GM23338 (cell line): ENCODE measurements at regions not wholly inside any gene's neighbourhood (a gene's known extent, or its start where the extent isn't known, plus 50 kb on each side); places are given as distances from the start of the nearest gene placed in this dataset.

Experiments
- ATAC-seq: fragments of 200-7000 bp; cut with Tn5 transposase; 3 replicates; pipeline ENCODE4 v1.9.1; 2020
- DNase-seq: peaks from one replicate; pipeline ENCODE4 v3.0.0-alpha.2; 2015; ENCODE audit warnings: low spot score
- H2AFZ ChIP-seq: fragments of 200-600 bp; sonication (generic); 2 replicates; pipeline ENCODE4 v1.8.0; 2016; ENCODE audit warnings: antibody characterized with exemption, mild to moderate bottlenecking, moderate library complexity
- H3F3A ChIP-seq: fragments of 200-600 bp; sonication (generic); replicated peaks from 2 replicates; pipeline ENCODE4 v1.8.0; 2017; ENCODE audit warnings: antibody characterized with exemption, mixed run types, low read depth
- H3K27ac ChIP-seq: fragments of 200-600 bp; sonication (generic); 2 replicates; pipeline ENCODE4 v1.6.1; 2016; ENCODE audit warnings: low read depth
- H3K27me3 ChIP-seq: fragments of 200-600 bp; sonication (generic); 2 replicates; pipeline ENCODE4 v1.8.0; 2016; ENCODE audit warnings: mild to moderate bottlenecking, mixed run types, moderate library complexity; ENCODE audit not compliant: insufficient read depth
- H3K36me3 ChIP-seq: fragments of 200-600 bp; sonication (generic); 2 replicates; pipeline ENCODE4 v1.8.0; 2016; ENCODE audit warnings: mild to moderate bottlenecking; ENCODE audit not compliant: insufficient read depth
- H3K4me1 ChIP-seq: fragments of 200-600 bp; sonication (generic); 2 replicates; pipeline ENCODE4 v1.8.0; 2016; ENCODE audit warnings: mild to moderate bottlenecking, moderate library complexity; ENCODE audit not compliant: insufficient read depth
- H3K4me2 ChIP-seq: fragments of 200-600 bp; sonication (generic); 2 replicates; pipeline ENCODE4 v1.7.1; 2017; ENCODE audit warnings: mixed run types
- H3K4me3 ChIP-seq: fragments of 200-600 bp; sonication (generic); 2 replicates; pipeline ENCODE4 v1.6.1; 2016; ENCODE audit warnings: mixed run types
- H3K79me2 ChIP-seq: fragments of 200-600 bp; sonication (generic); replicated peaks from 2 replicates; pipeline ENCODE4 v1.8.0; 2017; ENCODE audit warnings: mild to moderate bottlenecking; ENCODE audit not compliant: insufficient read depth
- H3K9me2 ChIP-seq: fragments of 200-600 bp; sonication (generic); 2 replicates; pipeline ENCODE4 v1.8.0; 2017; ENCODE audit not compliant: insufficient read depth
- H4K20me1 ChIP-seq: fragments of 200-600 bp; sonication (generic); replicated peaks from 2 replicates; pipeline ENCODE4 v1.8.0; 2017; ENCODE audit warnings: mild to moderate bottlenecking; ENCODE audit not compliant: insufficient read depth
- H3K27ac Mint-ChIP-seq: 2 replicates; pipeline ENCODE4 v1.8.0; 2020; ENCODE audit warnings: inconsistent platforms, mild to moderate bottlenecking, moderate library complexity, mixed read lengths
- H3K27me3 Mint-ChIP-seq: 3 replicates; pipeline ENCODE4 v1.8.0; 2022; ENCODE audit warnings: low read depth, mild to moderate bottlenecking, moderate library complexity, mixed read lengths, inconsistent platforms; ENCODE audit not compliant: insufficient read depth, poor library complexity
- H3K36me3 Mint-ChIP-seq: 3 replicates; pipeline ENCODE4 v1.8.0; 2021; ENCODE audit warnings: low read depth, mild to moderate bottlenecking, inconsistent platforms, moderate library complexity, mixed read lengths
- H3K4me1 Mint-ChIP-seq: 3 replicates; pipeline ENCODE4 v1.8.0; 2020; ENCODE audit warnings: mild to moderate bottlenecking, inconsistent platforms, mixed read lengths
- H3K4me3 Mint-ChIP-seq: 3 replicates; pipeline ENCODE4 v1.8.0; 2021; ENCODE audit warnings: moderate library complexity, mild to moderate bottlenecking, inconsistent platforms, mixed read lengths
- H3K9me3 Mint-ChIP-seq: 3 replicates; pipeline ENCODE4 v1.8.0; 2020; ENCODE audit warnings: moderate library complexity, mild to moderate bottlenecking, inconsistent platforms, mixed read lengths
- CREB1 ChIP-seq: fragments of 250-450 bp; sonication (Bioruptor Pico); IDR thresholded peaks from 2 replicates; pipeline ENCODE4 v1.5.0; 2020; ENCODE audit warnings: low read depth, mild to moderate bottlenecking, moderate library complexity
- CTCF ChIP-seq, 2 experiments: fragments of 200-600 bp in 1 of 2; sonication (generic) in 1 of 2; conservative IDR thresholded peaks; 2 replicates each; pipeline versions ENCODE4 v1.5.1 to v1.6.1; 2016 to 2017; ENCODE audit warnings: antibody characterized with exemption in 2 of 2, low read depth in 2 of 2, mild to moderate bottlenecking in 2 of 2, moderate library complexity in 1 of 2
- ETS1 ChIP-seq: IDR thresholded peaks from 2 replicates; pipeline ENCODE4 v1.6.1; 2016; ENCODE audit warnings: antibody characterized with exemption
- EZH2 ChIP-seq: fragments of 200-600 bp; sonication (generic); IDR thresholded peaks from one replicate; pipeline ENCODE4 v1.8.0; 2017; ENCODE audit warnings: antibody characterized with exemption, mild to moderate bottlenecking, low read depth; ENCODE audit not compliant: unreplicated experiment
- EZH2phosphoT487 ChIP-seq: fragments of 200-600 bp; sonication (generic); IDR thresholded peaks from one replicate; pipeline ENCODE4 v1.8.1; 2018; ENCODE audit warnings: antibody characterized with exemption; ENCODE audit not compliant: unreplicated experiment
- JUNB ChIP-seq: IDR thresholded peaks from one replicate; pipeline ENCODE4 v1.6.1; 2016; ENCODE audit warnings: antibody characterized with exemption; ENCODE audit not compliant: unreplicated experiment
- NANOG ChIP-seq: IDR thresholded peaks from 2 replicates; pipeline ENCODE4 v1.6.1; 2016; ENCODE audit warnings: antibody characterized with exemption, borderline replicate concordance
- POLR2AphosphoS5 ChIP-seq: IDR thresholded peaks from 2 replicates; pipeline ENCODE4 v1.6.1; 2016; ENCODE audit warnings: antibody characterized with exemption, low read depth
- REST ChIP-seq: IDR thresholded peaks from one replicate; pipeline ENCODE4 v1.6.1; 2018; ENCODE audit warnings: antibody characterized with exemption; ENCODE audit not compliant: unreplicated experiment
- STAT1 ChIP-seq: IDR thresholded peaks from one replicate; pipeline ENCODE4 v1.6.1; 2016; ENCODE audit warnings: antibody characterized with exemption; ENCODE audit not compliant: unreplicated experiment
- ZNF114 ChIP-seq: fragments of 250-450 bp; sonication (Bioruptor Pico); IDR thresholded peaks from 2 replicates; pipeline ENCODE4 v1.5.0; 2020; ENCODE audit warnings: mild to moderate bottlenecking, moderate library complexity
- ZNF331 ChIP-seq: fragments of 250-450 bp; sonication (Bioruptor Pico); IDR thresholded peaks from 2 replicates; pipeline ENCODE4 v1.5.0; 2020; ENCODE audit warnings: low read depth, mild to moderate bottlenecking, moderate library complexity
- ZNF462 ChIP-seq: fragments of 250-450 bp; sonication (Bioruptor Pico); IDR thresholded peaks from 2 replicates; pipeline ENCODE4 v1.5.0; 2020; ENCODE audit warnings: mild to moderate bottlenecking, moderate library complexity

GRCh38 chr12:13631873-13632272 lies 349.5 kb downstream of the GRIN2B start:
- peaks cover 16% of the 10 kb centered on the region for H3K9me2 ChIP-seq
- no peaks in the 10 kb centered on the region for H3K79me2 ChIP-seq
- H3K4me3 ChIP-seq, result no peak overlapping the region
- no peaks in the 10 kb centered on the region for H3K4me1 ChIP-seq
- H3K27me3 Mint-ChIP-seq, result no peaks in the 10 kb centered on the region
- no peak for DNase-seq
- no peaks in the 10 kb centered on the region for H3F3A ChIP-seq
- no peak overlapping the region for H3K27ac Mint-ChIP-seq
- H3K4me2 ChIP-seq, result no peak overlapping the region
- no peaks in the 10 kb centered on the region for H3K4me1 Mint-ChIP-seq
- no peak for ATAC-seq
- H3K4me3 Mint-ChIP-seq, result no peak overlapping the region
- H2AFZ ChIP-seq, result no peak overlapping the region
- H3K36me3 Mint-ChIP-seq, result no peaks in the 10 kb centered on the region
- H3K27ac ChIP-seq, result no peak overlapping the region
- H3K36me3 ChIP-seq, result no peaks in the 10 kb centered on the region
- TF ChIP-seq REST (no peak), CREB1 (no peak), EZH2phosphoT487 (no peak), STAT1 (no peak), POLR2AphosphoS5 (no peak), NANOG (no peak), ETS1 (no peak), ZNF331 (CRISPR knock-in tag) (no peak), ZNF462 (no peak), CTCF (conservative IDR thresholded peaks at IDR 0.05; ENCODE audit: low read depth in 2 of 2) (no peak), JUNB (no peak), ZNF114 (CRISPR knock-in tag) (no peak), EZH2 (no peak)
- H3K27me3 ChIP-seq, result no peaks in the 10 kb centered on the region
- H3K9me3 Mint-ChIP-seq, result no peaks in the 10 kb centered on the region
- no peaks in the 10 kb centered on the region for H4K20me1 ChIP-seq
